Left hindlimb (tissue), 1 donor: ENCODE measurements at regions not wholly inside any gene's neighbourhood (a gene's known extent, or its start where the extent isn't known, plus 50 kb on each side); places are given as distances from the start of the nearest gene placed in this dataset.
A peak's percentile ranks its signal among the peaks of the same experiment; 100 is the strongest.

ENCODE experiments used
- DNase-seq: peaks from one replicate; pipeline ENCODE4 v3.0.0-alpha.2; 2018

DNA sequence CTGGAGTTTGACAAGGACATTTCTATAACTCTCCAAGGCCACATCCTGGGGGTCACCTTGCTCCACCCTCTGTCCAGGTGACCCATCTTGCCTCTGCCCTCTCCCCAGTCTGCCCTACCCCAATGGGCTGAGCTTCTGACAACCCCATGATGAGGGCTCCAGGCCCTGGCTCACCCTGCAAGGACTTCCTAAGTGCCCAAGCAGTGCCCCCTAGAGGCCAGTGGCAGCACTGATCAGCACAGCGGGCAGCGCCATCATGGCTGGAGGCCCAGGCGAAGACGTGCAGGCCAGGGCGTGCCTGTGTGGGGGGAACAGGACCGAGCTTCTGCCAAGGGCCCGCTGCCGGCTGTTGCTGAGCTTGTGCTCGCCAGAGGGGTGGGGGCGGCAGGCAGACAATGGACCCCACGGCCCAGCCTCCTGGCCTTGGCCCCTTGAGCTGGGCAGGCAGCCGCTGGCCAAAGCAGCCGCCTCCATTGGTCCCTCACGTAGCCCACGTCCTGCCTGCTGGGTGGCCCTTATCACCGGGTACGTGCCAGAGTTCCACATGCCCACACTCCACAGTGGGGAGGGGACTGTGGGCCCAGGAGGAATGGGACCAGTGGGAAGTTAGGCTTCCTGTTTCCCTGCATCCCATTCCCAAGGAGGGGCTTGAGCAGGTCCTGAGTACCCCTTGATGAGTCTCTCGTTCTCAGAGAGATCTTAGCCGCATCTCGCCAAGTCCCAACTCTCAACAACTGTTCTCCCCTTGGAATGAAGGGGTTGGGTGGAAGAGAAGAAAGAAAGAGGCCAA is 64.3 kb downstream of the MRPL14 start:
- DNase-seq, result no peak

DNA sequence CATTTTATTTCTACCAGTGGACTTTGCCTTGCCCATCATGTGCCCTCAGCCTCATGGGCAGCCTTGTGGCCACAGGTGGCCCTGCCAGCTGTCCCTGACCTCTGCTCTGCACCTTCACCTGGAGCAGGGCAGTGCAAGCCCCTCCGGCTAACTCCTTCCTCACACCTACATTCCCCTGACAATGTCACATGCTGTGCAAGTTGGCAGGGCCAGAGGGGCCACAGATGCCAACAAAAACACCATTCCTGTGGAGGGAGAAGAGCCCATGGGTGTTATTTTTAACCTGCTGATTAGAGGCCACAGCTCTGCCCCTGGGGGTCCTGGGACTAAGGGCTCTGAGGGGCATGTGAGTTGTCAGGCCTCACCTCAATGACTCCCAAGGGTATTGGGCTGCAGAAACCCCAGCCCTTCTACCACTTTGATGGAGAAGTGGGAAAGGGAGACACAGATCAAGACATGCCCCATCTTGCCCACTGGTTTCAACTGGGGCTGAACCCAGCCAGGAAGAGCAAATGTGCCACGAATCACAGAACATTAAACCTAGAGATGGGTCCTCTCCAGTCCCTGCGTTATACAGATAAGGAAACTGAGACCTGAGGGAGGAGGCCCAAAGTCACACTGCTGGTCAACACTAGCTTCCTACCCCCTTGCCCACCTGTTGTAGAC is 65.0 kb downstream of the MRPL14 start:
- DNase-seq, result no peak

DNA sequence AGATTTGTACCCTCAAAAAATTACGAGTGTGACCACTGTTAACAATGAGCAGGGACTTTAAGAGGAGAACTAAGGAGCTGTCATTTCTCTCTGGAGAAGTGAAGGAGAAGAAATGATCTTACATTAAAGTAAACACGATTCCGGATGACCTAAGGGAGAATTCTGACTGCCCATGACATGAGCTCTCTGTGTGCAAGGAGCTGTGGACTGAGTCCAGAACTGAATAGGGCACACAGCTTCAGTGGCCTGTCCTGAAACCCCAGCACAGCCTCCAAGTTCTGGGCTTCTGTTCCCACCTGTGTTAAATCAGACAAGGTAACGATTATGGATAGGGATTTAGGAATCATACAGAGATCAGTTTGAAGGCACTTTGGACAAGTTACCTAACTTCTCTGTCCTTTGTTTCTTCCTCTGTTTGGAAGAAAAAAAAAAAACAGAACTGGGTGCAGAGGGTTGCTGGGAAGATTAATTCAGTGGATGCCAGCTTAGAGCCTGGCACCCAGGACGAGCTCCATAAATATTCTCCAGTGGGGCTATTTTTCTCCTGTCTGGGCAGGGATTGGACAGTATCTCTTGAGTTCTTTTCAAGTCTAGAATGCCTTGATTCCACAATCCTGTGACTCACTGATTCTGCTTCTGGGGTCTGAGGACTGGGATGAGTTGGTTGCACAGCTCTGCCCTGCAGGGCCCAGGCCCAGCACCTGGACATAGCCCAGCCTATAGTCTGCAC is 65.7 kb downstream of the MRPL14 start:
- DNase-seq, result no peak

DNA sequence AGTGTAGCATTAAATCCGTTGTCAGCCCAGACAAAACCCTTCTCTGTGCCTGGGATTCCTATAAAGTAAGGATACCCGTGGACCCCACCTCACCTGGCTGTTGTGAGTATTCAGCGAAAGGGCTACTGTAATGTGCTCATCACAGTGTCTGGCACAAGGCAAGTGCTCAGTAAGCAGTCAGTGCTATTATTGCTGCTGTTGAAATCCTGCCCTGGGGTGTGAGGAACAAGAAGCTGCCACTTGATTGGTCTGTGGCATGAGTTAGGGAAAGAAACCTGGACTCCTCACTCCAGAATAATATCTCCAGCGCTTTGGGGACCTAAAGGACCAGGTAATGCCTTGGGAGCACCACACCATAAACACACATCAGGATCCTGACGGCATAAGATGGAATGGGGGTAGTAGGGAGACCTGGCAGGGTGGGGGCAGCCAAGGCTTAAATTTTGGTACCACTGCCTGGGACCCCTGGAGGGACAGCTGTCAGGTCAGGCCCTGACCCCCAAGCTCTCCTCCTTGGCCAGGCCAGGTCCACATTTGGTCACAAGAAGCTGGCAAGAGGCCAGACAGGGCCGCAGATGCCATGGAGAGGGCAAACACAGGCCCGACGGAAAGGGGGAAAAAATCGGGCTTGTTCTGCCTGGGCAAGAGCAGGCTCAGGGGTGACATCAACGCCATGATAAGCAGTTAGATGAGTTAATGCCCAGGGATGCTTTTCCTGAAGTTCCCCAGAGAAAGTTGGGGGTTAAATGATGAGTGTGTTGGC is 66.5 kb downstream of the MRPL14 start:
- no peak for DNase-seq

DNA sequence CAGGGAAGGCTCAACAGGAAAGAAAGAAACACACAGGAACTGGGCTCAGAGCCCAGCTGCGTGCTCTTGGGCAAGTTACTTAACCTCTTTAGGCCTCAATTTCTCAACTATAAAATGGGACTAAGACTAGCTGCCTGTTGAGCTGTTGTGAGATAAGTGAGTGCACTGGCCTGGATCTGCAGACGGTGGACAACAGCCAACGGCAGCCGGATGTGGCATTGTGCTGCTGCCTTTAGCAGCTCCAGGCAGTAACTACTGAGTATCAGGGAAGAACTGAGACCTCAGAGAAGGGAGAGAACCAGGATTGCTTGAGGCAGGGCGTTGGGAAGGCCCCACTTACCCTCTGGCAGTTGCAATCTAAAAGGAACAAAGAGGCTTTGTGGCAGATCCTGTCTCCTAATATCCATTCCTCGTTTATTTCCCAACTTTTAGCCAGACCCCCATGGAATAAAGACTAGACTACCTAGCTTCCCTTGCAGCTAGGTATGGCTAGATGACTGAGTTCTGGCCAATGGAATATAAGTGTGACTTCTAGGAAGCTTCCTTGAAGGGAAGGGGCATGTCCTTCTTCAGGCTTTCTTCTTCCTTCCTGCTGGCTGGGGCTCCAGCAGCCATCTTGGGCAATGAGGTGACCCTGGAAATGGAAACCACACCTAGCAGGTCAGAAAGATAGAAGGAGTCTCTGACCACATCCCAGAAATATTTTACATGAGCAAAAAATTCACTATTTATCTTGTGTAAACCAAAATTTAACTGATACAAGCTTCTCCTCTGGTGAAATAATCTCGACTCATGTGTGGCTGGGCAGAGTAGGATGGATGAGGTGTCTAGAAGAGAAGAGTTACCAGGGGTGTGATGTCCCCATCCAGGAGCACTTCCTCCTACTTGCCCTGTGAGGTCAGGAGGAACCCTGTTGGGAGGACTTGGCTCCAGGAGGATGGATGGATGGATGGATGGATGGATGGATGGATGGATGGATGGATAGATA is 67.6 kb downstream of the MRPL14 start:
- no peak for DNase-seq

DNA sequence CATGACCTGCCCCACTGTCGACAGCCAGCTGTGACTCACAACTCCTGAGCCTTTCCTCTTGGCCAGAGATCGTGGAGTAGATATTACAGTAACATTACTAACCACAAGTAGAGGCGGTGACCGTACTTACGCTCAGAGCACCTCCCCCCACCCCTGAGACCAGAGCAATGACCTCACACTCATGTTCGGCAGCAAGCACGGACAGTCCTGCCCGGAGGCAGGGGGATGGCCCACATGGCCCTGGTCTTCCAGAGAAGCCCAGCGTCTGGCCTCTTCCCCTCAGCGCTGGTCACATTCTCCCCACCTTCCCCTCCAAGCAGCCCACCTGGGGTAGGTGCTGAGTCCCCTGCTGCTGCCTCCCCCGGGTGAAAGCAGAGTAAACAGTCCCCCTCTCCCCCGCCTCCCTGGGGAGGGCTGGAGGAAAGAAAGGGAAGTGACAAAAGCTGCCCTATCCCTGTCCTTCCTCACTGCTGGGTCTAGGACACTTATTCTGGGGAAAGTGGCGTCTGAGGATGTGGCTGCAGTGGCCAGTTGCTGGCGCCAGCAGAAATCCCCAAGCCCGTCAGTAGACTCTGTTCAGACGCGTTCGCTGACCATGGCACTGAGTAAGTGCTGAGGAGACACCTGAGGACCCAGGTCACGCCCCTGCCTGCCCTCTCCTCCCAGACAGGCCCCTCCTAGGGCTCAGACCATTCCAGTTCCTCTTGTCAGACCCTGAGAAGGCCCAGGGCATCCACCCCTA is 68.5 kb downstream of the MRPL14 start:
- peak; percentile 81 for DNase-seq

DNA sequence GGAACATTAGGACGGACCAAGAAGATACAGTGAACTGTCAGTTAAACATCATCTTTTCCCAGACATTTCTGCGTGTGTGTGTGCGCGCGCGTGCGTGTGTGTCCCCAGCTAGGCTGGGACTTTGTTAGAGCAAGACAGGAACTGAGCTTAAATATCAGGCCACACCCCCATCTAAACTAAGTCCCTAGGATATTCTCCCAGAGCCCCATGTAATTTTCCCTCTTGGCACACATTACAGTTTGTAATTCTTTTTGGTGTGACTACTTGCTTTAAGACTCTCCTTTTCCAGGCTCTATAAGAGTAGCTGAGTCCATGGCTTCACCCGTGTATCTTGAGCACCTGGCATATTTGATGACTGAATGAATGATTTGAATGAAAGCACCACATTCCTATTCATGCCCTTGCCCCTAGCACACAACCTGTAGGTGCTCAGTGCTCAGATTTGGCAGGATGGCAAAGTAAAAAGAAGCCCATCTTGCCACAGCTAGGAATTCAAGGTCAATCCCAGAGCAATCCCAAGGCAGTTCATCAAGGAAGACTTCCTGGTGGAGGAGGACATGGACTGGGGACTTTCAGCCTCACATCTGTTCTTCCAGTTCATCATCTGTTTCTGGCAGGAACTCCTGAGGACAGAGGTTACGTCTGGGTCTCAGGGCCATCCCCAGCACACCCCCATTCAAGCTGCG is 69.2 kb downstream of the MRPL14 start:
- no peak for DNase-seq

DNA sequence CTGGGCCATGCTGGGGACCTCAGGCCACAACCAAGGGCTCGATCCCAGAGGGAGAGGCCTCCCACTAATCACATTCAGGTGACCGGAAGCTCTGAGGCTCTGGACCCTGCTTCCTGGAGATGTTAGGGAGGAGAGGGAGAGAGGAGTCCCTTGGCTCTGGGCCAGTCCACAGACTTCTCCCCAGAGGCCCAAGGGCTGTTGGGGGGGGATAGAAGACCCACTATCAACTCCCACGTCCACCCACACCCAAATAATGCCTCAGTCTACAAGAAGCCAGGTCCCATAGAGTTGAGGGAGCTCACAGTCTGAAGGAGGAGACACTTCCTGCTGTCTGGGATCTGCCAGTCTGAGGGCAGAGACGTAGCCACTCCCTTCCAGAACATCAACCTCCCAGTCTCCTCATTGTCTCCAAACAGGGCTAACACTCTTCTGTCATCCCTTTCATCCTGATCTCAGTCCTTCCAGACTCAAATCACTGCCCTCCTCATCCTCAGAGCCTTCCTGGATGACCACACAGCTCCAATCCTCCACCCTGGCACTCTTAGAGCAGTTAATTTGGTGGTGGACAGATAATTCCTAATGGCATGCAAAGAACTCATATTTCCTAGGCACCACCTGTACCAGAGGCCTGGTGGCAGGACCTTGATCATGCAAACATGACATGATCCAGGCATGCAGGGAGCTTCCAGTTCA is 69.9 kb downstream of the MRPL14 start:
- DNase-seq, result no peak

DNA sequence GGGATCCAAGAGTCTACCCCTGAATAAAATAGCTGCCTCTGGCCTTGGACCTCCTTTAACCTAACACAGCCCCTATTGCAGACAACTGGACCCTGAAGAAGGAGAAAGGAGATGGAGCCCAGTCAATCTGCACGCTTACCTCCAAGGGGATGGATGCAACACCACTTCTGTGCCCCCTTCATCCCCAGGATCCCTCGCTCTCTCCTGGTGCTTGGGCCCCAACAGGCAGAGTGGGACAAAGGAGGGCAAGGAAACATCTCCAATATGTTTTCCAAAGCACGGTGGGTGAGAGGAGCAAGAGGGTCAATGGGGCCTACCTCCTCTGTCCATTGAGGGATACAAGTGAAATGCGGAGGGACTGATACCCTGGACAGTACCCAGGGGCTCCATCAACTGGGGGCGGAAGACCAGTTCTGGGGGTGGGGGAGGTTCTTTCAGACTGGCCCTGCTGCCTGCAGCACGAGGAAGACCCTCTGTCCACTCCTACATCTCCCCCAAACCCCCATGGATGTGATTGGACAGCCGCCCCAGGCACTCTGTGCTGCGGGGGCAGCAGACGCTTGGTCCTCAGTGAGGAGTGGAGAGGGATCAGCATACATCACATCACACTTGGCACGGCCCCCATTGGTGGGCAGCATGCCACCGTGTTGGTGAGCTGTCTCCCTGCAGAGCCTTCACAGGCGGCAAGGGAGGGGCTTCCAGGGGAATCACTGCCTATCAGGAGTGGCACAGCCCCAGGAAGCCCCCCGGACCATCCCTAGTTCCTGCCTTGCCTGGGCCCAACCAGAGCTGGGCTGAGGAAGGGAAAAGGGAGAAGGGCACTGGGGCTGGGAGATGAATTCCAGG is 70.6 kb downstream of the MRPL14 start:
- peak; percentile 82 for DNase-seq

DNA sequence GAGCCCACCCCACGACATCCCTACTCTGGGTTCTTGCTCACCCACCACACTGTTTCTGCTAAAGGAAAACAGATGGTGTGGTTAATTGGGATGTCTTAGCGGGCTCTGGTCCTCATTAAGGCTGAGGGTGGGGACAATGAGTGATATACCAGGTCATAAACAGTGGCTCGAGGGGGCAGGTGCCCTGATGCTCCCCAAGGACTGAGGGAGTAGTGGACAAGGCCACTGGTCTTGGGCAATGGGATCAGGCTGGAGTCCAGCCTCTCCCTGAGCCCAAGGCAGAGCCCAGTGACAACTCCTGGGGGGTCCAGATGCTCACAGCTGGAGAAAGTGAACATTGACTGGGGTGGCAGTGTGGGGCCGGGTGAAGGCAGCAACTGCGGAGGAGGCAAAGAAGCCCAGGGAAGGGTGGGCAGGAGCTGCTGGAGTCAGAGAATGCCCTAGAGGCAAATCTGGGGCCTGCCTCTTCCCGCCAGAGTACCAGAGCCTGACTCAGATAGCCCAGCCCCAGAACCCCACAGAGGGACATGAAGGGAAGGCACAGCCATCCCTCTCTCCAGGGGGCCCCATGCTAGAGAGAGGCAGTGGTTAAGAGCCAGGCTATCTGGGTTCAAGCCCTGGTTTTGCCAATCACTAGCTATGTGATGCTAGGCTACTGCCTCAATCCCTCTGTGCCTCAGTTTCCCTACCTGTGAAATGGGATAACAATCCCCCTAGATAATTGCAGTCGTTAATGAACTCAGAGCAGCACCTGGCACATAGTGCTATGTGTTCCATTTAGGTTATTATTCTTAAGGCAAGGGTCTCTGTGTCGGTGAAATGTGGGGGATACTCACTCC is 72.3 kb downstream of the MRPL14 start:
- DNase-seq, result no peak

DNA sequence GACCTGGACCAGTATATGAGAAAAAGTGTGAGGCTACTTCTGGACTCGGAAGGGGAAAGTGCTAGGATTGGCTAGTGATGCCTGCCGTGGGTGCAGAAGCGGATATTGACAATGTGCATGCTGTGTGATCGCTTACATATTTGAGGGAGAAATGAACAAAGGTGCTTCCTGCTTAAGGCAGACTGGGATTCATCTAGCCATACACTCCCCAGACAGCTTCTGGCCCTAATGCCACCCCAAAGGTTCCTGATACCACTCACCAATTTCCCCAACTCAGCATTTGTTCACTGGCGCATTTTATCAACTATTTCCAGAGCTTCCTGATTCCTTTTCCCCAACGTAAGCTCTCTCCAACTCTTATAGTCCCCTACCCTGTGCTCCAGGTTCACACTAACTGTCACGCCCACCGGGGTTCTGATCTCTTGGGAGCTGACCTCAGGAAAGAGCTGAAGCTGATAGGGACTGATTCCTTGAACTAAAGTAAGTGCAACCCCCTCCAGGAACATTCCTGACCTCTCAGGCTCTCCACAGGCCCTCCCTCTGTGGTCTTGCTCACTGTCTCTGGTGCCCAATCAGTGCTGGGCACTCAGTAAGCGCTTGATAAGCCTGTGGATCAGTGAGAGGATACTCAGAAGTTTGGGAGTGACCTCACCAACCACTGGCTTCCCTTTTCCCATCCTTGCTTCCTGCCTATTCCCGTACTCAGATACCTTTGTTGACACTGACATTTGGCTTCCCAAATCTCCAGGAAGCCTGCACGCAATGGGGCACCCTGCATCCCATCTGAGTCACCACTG is 73.3 kb downstream of the MRPL14 start:
- no peak for DNase-seq

DNA sequence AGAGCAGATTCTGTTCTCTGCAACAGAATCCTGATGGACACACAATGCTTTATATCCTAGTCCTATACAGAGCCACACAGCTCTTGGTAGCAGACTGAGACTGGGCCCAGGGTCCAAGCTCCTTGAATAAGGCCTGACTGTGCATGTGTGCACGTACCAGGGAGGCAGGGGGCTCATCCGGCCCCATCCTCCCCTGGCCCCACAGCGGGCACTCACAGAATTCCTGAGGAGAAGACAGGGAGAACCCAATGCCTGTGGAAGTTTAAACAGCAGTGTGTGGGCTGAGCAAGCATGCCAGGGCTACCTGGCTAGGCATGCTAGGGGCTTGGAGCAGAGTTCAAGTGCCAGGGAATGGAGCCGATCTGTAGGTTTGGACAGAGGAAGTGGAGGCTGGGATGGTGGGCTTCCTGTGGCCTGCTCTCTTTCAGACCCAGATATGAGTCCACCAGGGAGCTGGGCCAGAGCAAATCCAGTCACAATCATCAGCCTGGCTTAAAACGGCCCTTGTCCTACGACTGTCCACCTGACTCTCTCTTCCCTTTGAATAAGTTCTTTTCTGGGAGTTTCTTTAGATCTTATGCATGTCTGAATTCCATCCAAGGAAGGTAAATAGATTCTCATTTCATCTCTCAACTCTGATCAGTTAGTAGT is 74.0 kb downstream of the MRPL14 start:
- no peak for DNase-seq

DNA sequence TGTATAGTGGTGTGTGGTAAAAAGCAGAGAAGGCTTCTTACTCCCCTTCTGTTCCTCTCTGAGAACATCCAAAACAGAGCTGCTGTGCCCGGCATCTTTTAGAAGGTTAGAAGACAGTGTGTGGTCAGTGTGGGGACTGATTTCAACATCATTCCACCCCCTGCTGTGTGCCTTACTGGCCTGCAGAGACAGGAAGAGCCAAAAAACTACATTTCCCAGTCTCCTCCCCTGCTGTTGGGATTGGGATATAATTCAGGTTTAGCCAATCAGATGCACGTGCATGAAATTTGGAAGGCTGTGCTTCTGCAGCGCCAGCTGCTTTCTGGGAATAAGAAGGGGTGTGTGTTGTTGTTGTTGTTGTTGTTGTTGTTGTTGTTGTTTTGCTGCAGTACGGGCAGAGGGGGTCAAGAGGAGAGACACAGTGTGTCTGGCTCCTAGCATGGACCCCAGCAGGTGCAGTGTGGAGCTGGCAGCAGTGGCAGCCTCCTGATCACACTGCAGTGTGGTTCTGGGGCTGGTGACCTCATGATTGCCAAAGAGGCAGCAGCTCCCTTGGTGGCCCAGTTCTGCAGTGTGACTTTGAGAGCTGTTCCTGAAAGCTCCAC is 74.7 kb downstream of the MRPL14 start:
- DNase-seq, result no peak

DNA sequence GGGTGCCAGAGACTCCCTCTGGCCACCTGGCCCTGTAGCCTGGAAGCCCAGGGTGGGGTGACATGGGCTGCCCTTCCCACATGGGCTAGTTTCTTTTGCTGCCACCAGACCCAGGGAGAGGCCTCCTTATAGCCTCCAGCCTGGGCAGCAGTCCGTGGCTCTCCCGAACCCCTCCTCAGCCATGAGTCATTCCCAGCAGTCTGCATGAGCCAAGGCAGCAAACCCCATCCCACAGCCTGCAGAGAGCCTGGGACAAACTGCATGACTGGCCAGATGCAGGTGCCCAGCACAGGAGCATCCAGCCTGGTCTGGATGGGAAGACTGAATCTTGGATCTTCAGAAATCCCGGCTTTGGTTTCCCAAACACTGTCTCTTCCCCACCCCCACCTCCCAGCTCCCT is 75.7 kb downstream of the MRPL14 start:
- no peak for DNase-seq

DNA sequence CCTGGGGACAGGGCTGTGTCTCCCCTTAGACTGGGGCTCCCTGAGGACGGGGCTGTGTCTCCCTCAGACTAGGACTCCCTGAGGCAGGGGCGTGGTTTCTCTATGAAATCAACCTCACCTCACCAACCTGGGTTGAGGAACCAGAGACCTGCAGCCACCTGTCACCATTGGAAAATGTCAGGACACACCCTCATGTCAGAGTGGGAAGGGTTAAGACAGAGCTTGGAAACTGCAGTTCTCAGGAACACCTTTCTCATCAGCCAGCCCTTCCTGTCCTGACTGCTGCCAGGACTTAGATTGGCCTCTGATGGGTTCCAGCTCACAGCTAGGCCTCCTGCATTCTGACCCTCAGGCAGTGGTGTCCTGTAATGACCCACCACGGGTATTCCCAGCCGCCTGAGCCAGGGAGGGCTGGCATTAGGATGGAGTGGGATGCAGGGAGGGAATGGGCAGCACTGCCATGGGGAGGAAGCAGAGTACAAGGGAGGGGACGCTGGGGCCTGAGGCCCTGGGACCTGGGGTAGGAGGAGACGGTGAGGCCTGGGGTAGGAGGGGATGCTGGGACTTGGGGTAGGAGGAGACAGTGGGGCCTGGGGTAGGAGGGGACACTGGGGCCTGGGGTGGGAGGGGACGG is 76.3 kb downstream of the MRPL14 start:
- no peak for DNase-seq
